GM23338 (cell line): ENCODE measurements at regions not wholly inside any gene's neighbourhood (a gene's known extent, or its start where the extent isn't known, plus 50 kb on each side); places are given as distances from the start of the nearest gene placed in this dataset.

Source experiments
- ATAC-seq: fragments of 200-7000 bp; cut with Tn5 transposase; 3 replicates; pipeline ENCODE4 v1.9.1; 2020
- DNase-seq: peaks from one replicate; pipeline ENCODE4 v3.0.0-alpha.2; 2015; ENCODE audit warnings: low spot score
- H2AFZ ChIP-seq: fragments of 200-600 bp; sonication (generic); 2 replicates; pipeline ENCODE4 v1.8.0; 2016; ENCODE audit warnings: antibody characterized with exemption, mild to moderate bottlenecking, moderate library complexity
- H3F3A ChIP-seq: fragments of 200-600 bp; sonication (generic); replicated peaks from 2 replicates; pipeline ENCODE4 v1.8.0; 2017; ENCODE audit warnings: antibody characterized with exemption, mixed run types, low read depth
- H3K27ac ChIP-seq: fragments of 200-600 bp; sonication (generic); 2 replicates; pipeline ENCODE4 v1.6.1; 2016; ENCODE audit warnings: low read depth
- H3K27me3 ChIP-seq: fragments of 200-600 bp; sonication (generic); 2 replicates; pipeline ENCODE4 v1.8.0; 2016; ENCODE audit warnings: mild to moderate bottlenecking, mixed run types, moderate library complexity; ENCODE audit not compliant: insufficient read depth
- H3K36me3 ChIP-seq: fragments of 200-600 bp; sonication (generic); 2 replicates; pipeline ENCODE4 v1.8.0; 2016; ENCODE audit warnings: mild to moderate bottlenecking; ENCODE audit not compliant: insufficient read depth
- H3K4me1 ChIP-seq: fragments of 200-600 bp; sonication (generic); 2 replicates; pipeline ENCODE4 v1.8.0; 2016; ENCODE audit warnings: mild to moderate bottlenecking, moderate library complexity; ENCODE audit not compliant: insufficient read depth
- H3K4me2 ChIP-seq: fragments of 200-600 bp; sonication (generic); 2 replicates; pipeline ENCODE4 v1.7.1; 2017; ENCODE audit warnings: mixed run types
- H3K4me3 ChIP-seq: fragments of 200-600 bp; sonication (generic); 2 replicates; pipeline ENCODE4 v1.6.1; 2016; ENCODE audit warnings: mixed run types
- H3K79me2 ChIP-seq: fragments of 200-600 bp; sonication (generic); replicated peaks from 2 replicates; pipeline ENCODE4 v1.8.0; 2017; ENCODE audit warnings: mild to moderate bottlenecking; ENCODE audit not compliant: insufficient read depth
- H3K9me2 ChIP-seq: fragments of 200-600 bp; sonication (generic); 2 replicates; pipeline ENCODE4 v1.8.0; 2017; ENCODE audit not compliant: insufficient read depth
- H4K20me1 ChIP-seq: fragments of 200-600 bp; sonication (generic); replicated peaks from 2 replicates; pipeline ENCODE4 v1.8.0; 2017; ENCODE audit warnings: mild to moderate bottlenecking; ENCODE audit not compliant: insufficient read depth
- H3K27ac Mint-ChIP-seq: 2 replicates; pipeline ENCODE4 v1.8.0; 2020; ENCODE audit warnings: inconsistent platforms, mild to moderate bottlenecking, moderate library complexity, mixed read lengths
- H3K27me3 Mint-ChIP-seq: 3 replicates; pipeline ENCODE4 v1.8.0; 2022; ENCODE audit warnings: low read depth, mild to moderate bottlenecking, moderate library complexity, mixed read lengths, inconsistent platforms; ENCODE audit not compliant: insufficient read depth, poor library complexity
- H3K36me3 Mint-ChIP-seq: 3 replicates; pipeline ENCODE4 v1.8.0; 2021; ENCODE audit warnings: low read depth, mild to moderate bottlenecking, inconsistent platforms, moderate library complexity, mixed read lengths
- H3K4me1 Mint-ChIP-seq: 3 replicates; pipeline ENCODE4 v1.8.0; 2020; ENCODE audit warnings: mild to moderate bottlenecking, inconsistent platforms, mixed read lengths
- H3K4me3 Mint-ChIP-seq: 3 replicates; pipeline ENCODE4 v1.8.0; 2021; ENCODE audit warnings: moderate library complexity, mild to moderate bottlenecking, inconsistent platforms, mixed read lengths
- H3K9me3 Mint-ChIP-seq: 3 replicates; pipeline ENCODE4 v1.8.0; 2020; ENCODE audit warnings: moderate library complexity, mild to moderate bottlenecking, inconsistent platforms, mixed read lengths
- CREB1 ChIP-seq: fragments of 250-450 bp; sonication (Bioruptor Pico); IDR thresholded peaks from 2 replicates; pipeline ENCODE4 v1.5.0; 2020; ENCODE audit warnings: low read depth, mild to moderate bottlenecking, moderate library complexity
- CTCF ChIP-seq, 2 experiments: fragments of 200-600 bp in 1 of 2; sonication (generic) in 1 of 2; conservative IDR thresholded peaks; 2 replicates each; pipeline versions ENCODE4 v1.5.1 to v1.6.1; 2016 to 2017; ENCODE audit warnings: antibody characterized with exemption in 2 of 2, low read depth in 2 of 2, mild to moderate bottlenecking in 2 of 2, moderate library complexity in 1 of 2
- ETS1 ChIP-seq: IDR thresholded peaks from 2 replicates; pipeline ENCODE4 v1.6.1; 2016; ENCODE audit warnings: antibody characterized with exemption
- EZH2 ChIP-seq: fragments of 200-600 bp; sonication (generic); IDR thresholded peaks from one replicate; pipeline ENCODE4 v1.8.0; 2017; ENCODE audit warnings: antibody characterized with exemption, mild to moderate bottlenecking, low read depth; ENCODE audit not compliant: unreplicated experiment
- EZH2phosphoT487 ChIP-seq: fragments of 200-600 bp; sonication (generic); IDR thresholded peaks from one replicate; pipeline ENCODE4 v1.8.1; 2018; ENCODE audit warnings: antibody characterized with exemption; ENCODE audit not compliant: unreplicated experiment
- JUNB ChIP-seq: IDR thresholded peaks from one replicate; pipeline ENCODE4 v1.6.1; 2016; ENCODE audit warnings: antibody characterized with exemption; ENCODE audit not compliant: unreplicated experiment
- NANOG ChIP-seq: IDR thresholded peaks from 2 replicates; pipeline ENCODE4 v1.6.1; 2016; ENCODE audit warnings: antibody characterized with exemption, borderline replicate concordance
- POLR2AphosphoS5 ChIP-seq: IDR thresholded peaks from 2 replicates; pipeline ENCODE4 v1.6.1; 2016; ENCODE audit warnings: antibody characterized with exemption, low read depth
- REST ChIP-seq: IDR thresholded peaks from one replicate; pipeline ENCODE4 v1.6.1; 2018; ENCODE audit warnings: antibody characterized with exemption; ENCODE audit not compliant: unreplicated experiment
- STAT1 ChIP-seq: IDR thresholded peaks from one replicate; pipeline ENCODE4 v1.6.1; 2016; ENCODE audit warnings: antibody characterized with exemption; ENCODE audit not compliant: unreplicated experiment
- ZNF114 ChIP-seq: fragments of 250-450 bp; sonication (Bioruptor Pico); IDR thresholded peaks from 2 replicates; pipeline ENCODE4 v1.5.0; 2020; ENCODE audit warnings: mild to moderate bottlenecking, moderate library complexity
- ZNF331 ChIP-seq: fragments of 250-450 bp; sonication (Bioruptor Pico); IDR thresholded peaks from 2 replicates; pipeline ENCODE4 v1.5.0; 2020; ENCODE audit warnings: low read depth, mild to moderate bottlenecking, moderate library complexity
- ZNF462 ChIP-seq: fragments of 250-450 bp; sonication (Bioruptor Pico); IDR thresholded peaks from 2 replicates; pipeline ENCODE4 v1.5.0; 2020; ENCODE audit warnings: mild to moderate bottlenecking, moderate library complexity

- no peak for TF ChIP-seq REST
- TF ChIP-seq ZNF331 (CRISPR knock-in tag) = no peak
- no peak for TF ChIP-seq STAT1
- no peak for TF ChIP-seq EZH2phosphoT487
- no peak for TF ChIP-seq CREB1
- no peak for TF ChIP-seq ZNF462 (CRISPR knock-in tag)
- no peak for TF ChIP-seq ZNF114 (CRISPR knock-in tag)
- no peak for TF ChIP-seq POLR2AphosphoS5
- no peak for TF ChIP-seq JUNB
- TF ChIP-seq CTCF (conservative IDR thresholded peaks at IDR 0.05; ENCODE audit: low read depth in 2 of 2) = no peak
- no peak for TF ChIP-seq EZH2
- TF ChIP-seq ETS1 = no peak
- TF ChIP-seq NANOG = no peak
Observed at GRCh38 chr2:9755638-9756037, 87.6 kb upstream of the TAF1B start.

More at GRCh38 chr2:9755638-9756037, 87.6 kb upstream of the TAF1B start:
- no peaks in the 10 kb centered on the region for H3K27me3 ChIP-seq
- Mint-ChIP-seq H3K27me3 (peaks cover 20% of the 10 kb centered on the region), H3K4me1 (peaks cover 52% of the 10 kb centered on the region), H3K4me3 (no peak overlapping the region; the same call in 2 of the 3 replicates), H3K36me3 (no peaks in the 10 kb centered on the region), H3K9me3 (no peaks in the 10 kb centered on the region), H3K27ac (no peak overlapping the region)
- DNase-seq = no peak
- no peak for ATAC-seq
- no peaks in the 10 kb centered on the region for H4K20me1 ChIP-seq
- H3K79me2 ChIP-seq = no peaks in the 10 kb centered on the region
- H3K9me2 ChIP-seq = no peaks in the 10 kb centered on the region
- no peak overlapping the region for H3K4me2 ChIP-seq
- H3K4me1 ChIP-seq = peaks cover 14% of the 10 kb centered on the region
- no peak overlapping the region for H3K4me3 ChIP-seq
- H3F3A ChIP-seq = no peaks in the 10 kb centered on the region
- no peak overlapping the region for H3K27ac ChIP-seq
- H2AFZ ChIP-seq = no peak overlapping the region
- H3K36me3 ChIP-seq = no peaks in the 10 kb centered on the region
